DMS 273 treated with DMSO at 0.1 percent for 48 hours (cell line): ENCODE measurements at regions not wholly inside any gene's neighbourhood (a gene's known extent, or its start where the extent isn't known, plus 50 kb on each side); places are given as distances from the start of the nearest gene placed in this dataset.
"Not testable (repeated sequence)": the region's sequence is repeated elsewhere in the genome, so short reads cannot be mapped to it uniquely, and the experiment has no call there.

Experiments used
- DNase-seq: peaks from one replicate; lab custom pipeline; 2025; lab: John Stamatoyannopoulos, UW

DNA sequence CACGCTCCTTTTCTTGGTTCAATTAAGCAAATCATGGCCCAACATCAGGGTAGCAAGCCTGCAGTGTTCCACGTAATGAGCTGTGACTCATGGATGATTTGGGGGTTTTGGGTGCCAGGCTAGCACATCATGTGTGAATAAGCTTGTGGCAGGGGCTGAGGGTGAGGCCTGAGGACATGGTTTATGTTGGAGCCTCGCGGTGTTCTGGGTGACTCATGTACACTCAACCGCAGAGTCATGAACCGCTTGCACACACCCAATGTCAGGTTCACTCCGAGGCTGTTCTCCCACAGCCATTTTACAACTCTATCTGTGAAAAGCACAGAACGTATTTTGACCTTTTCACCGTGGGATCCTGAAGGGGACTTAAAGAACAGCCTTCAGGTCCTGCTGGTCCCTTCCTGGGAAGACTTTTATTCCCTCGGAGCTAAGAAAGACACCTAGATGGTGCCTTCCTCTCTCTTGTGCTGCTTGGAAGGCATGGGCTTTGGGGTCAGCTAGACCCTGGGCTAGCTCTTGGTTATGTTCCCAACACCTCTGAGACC, 139.9 kb upstream of the ZEB2 start:
- DNase-seq = no peak

DNA sequence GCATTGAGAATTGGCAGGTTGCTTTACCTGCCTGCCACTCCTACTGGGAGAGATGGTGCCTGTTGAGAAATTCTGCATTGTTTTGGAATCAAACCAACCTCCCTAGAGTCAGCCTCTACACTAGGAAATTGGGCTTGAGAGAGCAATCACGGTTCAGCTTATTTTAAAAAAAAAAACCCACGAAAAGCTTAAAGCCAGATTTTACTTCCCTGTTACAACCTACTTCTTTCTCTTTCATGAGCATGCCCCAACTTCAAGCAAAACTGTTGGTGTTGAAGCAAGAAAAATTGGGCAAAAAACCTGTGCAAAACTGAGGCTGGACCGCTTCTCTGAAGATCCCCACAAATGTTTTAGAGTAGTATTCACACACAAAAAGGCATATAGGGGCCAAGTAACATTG, 134.6 kb upstream of the ZEB2 start:
- no peak for DNase-seq

DNA sequence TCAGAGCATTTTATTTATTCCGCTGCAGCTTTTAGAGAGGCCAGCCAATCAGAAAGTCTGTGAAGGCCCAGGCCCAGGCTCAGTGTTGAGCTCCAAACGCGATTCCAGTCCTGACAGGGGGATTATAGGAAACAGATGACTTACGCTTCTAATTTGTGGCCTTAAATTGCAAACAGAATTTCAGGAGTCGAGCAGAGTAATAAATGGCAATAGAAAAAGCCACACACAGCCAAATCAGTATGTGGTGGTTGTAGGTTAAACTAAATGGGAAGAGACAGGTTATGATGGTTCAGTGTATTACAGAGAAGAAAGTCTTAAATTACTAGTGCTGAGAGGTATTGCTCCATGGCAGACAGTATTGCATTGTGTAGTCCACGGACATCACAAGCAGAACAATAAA, 131.0 kb upstream of the ZEB2 start:
- no peak for DNase-seq

DNA sequence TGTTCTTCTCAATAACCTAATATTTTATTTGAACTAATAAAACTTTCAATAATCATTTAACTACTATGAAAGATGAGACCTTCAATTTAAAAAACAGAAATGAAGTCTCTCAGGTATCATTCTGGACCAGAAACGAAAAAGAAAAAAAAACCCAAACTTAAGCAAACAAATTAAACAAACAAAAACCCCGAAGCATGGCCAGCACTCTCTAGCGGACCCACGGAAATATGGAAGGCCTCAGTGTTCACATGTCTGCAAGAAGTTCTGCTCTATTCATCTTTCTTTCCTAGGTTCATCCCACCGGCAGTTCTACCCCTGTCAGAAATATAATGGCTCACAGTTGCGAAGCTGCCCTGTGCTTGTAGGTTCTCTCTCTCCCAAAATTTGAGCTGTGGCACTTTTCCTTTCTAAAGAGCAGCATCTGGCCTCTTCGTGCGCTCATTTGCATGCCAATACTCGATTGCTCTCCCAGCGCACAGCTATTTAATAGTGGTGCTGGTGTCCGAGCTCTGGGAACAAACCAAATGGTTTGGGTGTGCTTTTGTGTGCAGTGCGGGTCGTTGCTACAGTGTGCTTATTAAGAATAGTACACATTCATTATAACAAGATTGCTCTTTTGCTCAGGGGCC, 129.0 kb upstream of the ZEB2 start:
- DNase-seq = no peak

DNA sequence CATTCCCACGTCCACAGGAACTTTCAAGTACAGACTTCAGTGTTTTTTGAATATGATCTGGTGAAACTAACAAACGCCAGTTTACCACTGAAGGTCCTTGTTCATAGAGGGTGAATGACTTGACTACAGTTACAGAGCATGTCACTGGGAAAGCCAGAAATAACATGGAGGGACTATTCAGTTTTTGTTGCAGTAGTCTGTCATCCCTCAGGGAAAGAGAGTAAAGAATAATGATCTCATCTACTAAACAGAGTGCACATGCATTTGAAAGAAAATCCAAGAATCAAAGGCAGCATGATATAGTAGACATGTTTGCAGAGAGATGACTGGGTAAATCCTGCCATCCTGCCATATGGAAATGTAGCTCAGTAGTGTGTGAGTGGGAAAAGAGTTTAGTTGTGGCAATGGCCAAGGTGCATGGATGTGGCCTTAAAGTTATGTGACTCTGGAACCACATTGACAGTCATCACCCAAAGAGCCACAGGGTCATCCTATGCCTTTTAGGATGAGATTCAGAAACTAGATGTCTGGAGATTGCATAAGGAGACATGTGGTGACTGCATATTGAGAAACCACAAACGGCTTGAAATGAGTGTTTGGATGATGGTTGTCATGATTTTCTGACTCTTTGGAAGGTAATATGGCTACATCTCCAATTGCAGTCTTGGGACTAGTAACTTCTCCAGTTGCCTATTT, 125.3 kb upstream of the ZEB2 start:
- no peak for DNase-seq

DNA sequence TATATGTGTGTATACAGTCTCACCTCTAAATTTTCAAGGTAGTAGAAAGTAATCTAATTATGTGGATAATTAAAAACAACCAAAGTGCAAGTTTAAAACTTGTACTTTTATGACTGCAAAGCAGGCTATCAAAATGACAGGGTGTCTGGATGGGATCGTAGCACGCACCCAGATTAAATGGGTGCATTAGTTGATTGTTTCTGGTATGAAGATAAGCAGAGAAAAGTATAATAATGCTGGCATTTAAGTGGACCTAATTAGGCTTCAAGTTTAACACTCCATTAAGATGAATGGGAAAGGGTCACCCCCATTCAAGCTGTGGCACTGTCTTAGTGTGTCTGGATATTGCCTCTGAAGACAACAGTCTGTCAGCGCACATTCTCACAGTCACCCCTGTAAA, 124.6 kb upstream of the ZEB2 start:
- DNase-seq = no peak

DNA sequence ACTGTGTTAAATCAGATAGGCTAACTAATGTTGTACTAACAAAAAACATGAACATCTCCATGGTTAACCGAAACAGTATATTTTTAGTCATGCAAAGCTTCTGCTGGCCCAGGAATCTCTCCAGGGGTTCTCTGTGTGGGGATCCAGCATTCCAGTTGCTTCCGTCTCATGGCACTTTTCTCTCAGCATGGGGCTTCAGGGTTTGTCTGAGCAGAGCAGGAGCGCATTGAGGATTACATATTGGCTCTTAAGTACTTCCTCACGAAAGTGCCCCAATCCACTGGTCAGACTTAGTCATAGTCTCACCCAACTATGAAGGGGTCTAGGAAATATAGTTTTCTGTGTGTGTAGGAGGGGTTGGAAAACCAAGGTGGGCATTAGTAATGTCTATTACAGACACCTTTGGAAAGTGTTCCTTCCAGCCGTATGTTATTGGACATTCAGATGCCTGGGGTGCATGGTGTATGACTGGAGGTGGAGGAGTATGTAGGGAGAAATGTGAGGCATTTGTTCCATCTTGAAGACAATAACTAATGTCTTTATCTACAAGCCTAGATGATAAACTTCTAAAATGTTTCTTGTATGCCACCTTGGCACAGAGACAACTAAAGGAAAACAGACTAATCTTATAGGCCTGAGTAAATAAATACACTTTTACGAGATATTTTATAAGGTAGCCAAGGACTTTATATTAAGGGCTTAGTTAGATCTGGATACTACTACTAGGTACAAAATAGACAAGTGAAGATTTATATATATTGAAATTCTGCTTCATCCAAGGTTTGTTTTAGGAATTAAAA, 123.8 kb upstream of the ZEB2 start:
- no peak for DNase-seq

DNA sequence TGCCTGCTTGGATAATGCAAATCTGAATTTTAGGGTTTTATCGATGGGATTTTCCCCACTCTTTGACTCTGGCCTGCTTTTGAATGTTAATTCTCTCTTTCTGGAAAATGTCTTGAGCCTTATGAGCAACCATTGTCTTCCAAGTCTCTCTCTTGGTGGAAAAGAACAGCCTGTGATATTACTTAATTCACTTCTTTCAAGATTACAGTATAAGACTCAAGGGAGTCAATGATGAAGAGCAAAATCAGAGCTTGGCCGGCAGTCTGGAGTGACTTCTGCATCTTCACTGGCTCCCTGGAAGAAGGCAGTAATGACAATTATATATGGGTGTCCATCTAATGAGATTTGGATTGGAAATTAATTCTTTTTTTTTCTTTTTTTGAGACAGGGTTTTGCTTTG, 122.9 kb upstream of the ZEB2 start:
- no peak for DNase-seq

DNA sequence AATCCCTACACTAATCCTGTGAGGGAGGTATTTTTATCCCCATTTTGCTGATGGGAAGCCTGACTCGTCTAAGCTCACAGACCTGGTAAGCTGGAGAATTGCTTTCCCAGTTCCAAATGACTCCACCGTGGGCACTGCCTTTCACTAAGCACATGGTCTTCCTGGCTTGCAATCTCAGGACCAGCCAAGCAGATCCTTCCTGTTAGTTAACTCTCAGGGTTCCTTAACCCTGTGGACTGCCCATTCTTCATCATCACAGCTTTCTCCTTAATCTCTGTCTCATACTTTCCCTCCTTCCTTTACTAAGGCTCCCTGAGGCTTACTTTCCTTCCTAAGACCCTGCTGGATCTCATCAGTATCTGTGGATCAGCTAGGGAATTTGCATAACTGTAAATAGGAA, 122.2 kb upstream of the ZEB2 start:
- DNase-seq = no peak

DNA sequence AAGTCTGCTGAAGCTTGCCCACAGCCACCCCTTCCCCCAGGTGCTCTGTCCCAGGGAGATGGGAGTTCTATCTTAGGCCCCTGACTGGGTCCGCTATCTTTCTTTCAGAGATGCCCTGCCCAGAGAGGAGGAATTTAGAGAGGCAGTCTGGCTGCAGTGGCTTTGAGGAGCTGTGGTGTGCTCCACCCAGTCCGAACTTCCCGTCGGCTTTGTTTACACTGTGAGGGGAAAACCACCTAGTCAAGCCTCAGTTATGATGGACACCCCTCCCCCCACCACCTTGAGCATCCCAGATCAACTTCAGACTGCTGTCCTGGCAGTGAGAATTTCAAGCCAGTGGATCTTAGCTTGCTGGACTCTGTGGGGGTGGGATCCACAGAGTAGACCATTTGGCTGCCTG, 118.3 kb upstream of the ZEB2 start:
- DNase-seq = not testable (repeated sequence)

DNA sequence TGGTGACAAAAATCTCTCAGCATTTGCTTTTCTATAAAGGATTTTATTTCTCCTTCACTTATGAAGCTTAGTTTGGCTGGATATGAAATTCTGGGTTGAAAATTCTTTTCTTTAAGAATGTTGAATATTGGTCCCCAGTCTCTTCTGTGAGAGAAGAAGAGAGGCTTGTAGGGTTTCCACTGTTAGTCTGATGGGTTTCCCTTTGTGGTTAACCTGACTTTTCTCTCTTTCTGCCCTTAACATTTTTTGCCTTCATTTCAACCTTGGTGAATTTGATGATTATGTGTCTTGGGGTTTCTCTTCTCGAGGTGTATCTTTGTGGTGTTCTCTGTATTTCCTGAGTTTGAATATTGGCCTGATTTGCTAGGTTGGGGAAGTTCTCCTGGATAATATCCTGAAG, 116.9 kb upstream of the ZEB2 start:
- DNase-seq = not testable (repeated sequence)

DNA sequence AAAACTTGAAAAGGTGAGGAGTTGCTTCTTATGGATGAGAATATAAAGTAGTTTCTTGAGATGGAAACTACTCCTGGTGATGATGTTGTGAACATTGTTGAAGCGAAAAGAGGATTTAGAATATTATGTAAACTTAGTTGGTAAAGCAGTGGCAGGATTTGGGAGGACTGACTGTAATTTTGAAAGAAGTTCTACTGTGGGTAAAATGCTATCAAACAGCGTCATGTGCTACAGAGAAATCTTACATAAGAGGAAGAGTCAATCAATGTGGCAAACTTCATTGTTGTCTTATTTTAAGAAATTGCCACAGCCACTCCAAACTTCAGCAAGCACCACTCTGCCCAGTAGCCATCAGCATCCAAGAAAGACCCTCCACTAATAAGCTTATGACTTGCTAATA, 112.9 kb upstream of the ZEB2 start:
- DNase-seq = no peak

DNA sequence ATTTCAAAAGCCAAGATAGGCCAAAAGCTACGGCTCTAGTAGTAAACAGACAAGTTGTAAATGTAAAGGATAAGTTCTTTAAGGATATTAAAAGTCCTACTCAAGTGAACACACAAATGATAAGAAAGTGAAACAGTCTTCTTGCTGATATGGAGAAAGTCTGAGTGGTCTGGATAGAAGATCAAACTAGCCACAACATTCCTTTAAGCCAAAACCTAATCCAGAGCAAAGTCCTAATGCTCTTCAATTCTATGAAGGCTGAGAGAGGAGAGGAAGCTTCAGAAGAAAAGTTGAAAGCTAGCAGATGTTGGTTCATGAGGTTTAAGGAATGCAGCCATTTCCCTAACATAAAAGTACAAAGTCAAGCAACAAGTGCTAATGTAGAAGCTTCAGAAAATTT, 111.7 kb upstream of the ZEB2 start:
- DNase-seq = no peak

DNA sequence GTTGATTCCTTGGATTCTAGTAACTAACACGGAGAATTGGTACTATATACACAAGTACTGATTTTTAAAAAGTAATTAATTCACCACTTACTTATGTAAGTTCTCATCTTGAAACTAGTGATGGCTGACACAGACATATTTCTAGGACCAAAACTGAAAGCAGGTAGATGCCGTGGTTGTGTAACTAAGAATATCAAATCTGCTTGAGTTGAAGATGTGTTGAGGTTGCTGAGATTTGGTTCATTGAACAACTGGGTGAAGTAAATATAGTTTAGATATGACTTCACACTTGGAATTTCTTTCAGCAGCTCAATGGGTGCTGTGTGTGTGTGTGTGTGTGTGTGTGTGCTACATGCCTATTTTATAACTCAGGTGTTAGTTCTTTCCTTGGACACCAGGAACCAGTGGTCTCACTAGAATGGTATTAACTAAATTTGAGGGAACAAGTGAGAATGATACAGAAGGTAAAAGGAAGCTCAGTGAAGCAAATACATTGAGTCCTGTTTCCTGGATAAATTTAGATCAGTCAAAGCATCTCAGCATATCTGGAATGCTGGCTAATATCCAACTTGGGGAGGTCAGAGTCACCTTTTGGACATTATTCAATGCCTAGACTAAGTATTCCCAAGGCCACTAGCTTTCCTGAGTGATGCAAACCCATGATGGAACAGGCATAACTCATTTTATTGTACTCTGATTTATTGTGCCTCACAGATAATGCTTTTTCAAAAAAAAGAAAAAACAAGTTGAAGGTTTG, 110.7 kb upstream of the ZEB2 start:
- no peak for DNase-seq

DNA sequence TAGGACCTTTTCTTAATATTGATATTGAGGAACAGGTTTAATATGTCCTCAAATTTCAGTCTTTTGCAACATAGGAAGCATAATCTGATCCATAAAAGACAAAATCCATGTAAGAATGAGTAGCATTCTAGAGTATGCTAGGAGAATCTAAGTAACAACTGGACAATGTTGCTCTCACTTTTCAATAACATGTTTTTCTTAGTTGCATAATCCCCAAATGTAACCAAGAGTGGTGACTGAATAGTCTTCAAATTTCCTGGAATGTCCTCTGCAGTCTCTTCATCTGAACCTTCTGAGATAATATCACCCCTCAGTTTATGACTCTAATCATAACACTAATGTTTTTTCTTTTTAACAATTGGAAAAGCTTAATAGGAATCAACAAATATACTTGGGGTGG, 110.0 kb upstream of the ZEB2 start:
- DNase-seq = no peak

DNA sequence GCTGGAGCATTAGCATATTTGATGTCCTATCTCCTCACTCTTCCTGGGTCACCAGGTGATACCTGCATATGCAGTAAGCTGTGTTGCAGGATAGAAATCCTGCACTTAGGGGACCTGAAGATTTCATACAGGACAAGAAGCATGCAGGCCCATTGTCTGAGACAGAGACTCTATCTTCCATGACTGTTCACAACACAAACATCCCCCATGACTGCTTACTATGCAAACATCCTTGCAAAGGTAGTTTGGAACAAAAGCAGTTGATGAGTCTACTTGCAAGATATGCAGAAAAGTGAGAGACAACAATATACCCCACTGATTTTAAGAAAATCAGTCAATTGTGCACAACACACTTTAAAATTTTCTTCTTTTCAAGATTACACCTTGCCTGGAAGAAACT, 108.6 kb upstream of the ZEB2 start:
- DNase-seq = no peak

DNA sequence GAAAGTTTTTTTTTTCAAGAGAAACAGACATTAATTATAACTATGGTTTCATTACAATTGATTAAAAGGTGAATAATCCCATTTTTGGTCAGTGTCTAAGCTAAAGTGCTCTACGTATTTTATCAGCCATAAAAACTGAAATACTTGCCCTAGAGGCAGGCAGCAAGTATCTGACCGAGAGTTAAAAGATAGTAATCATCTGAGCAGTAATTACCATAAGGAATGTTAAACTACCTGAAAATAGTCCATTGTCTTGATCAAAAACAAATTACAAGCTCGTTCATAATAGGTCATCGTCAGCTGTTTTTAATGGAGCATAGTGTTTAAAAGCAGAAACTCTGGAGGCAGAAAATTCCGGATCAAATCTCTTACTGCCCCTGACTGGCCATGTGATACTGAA, 105.7 kb upstream of the ZEB2 start:
- no peak for DNase-seq

DNA sequence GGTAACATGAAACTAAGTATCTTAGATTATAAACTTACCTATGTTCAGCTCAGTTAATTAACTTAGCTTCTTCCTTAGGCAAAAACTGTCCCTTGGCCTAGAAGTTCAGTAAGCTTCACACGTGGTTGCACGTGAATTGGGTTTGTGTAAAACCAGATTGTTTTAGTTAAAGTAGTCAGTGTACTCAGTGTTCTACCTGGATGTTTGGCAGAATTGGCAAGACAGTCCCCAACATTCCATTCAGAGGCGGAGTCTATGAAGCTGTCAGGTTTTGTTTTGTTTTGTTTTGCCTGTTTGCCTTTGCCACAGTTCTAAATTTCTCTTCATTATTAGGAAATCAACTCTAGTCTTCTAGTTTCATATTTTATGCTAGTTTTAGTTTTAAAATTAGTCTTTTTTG, 105.3 kb upstream of the ZEB2 start:
- DNase-seq = no peak

DNA sequence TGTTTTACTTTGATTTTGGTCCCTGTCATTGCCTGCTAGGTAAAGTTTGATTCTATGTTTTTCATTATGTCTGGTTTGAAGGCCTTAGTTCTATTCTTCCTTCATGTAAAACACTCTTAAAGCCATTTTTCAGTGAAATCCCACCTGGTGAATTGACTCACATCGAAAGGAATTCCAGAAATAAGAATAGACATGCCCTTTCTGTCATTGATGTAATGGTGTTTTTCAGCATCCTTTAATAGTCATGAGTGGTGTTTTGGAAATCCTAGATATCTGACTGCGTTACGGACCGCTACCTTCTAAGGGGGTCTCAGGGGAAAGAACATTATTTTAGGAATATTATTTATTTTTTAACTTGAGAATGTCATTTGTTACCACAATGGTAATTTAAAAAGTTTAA, 104.5 kb upstream of the ZEB2 start:
- DNase-seq = no peak

DNA sequence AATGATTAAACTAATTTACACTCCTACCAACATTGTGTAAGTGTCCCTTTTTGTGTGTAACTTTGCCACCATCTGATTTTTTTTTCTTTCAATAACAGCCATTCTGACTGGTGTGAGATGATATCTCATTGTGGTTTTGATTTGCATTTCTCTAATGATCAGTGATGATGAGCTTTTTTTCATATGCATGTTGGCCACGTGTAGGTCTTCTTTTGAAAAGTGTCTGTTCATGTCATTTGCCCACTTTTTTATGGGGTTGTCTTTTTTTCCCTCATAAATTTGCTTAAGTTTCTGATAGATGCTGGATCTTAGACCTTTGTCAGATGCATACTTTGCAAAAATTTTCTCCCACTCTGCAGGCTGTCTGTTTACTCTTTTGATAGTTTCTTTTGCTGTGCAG, 102.5 kb upstream of the ZEB2 start:
- DNase-seq = not testable (repeated sequence)

DNA sequence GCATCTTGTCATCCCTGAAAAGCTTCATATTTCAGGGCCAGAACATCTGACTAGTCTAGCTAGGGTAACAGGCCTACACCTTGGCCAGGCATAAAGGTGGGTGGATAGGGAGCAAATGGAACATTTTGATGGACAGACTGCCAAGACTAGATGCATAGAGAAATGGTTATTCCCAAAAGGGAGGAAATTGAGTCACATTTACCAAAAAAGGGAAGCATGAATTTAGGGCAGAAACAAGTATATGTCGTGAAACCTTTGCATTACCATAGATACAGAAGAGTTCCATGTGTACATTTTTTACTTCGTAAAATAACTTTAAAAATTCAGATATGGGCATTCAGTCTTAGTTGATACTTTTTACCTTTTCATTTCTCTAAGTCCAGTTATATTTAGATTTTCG, 101.3 kb upstream of the ZEB2 start:
- DNase-seq = no peak

DNA sequence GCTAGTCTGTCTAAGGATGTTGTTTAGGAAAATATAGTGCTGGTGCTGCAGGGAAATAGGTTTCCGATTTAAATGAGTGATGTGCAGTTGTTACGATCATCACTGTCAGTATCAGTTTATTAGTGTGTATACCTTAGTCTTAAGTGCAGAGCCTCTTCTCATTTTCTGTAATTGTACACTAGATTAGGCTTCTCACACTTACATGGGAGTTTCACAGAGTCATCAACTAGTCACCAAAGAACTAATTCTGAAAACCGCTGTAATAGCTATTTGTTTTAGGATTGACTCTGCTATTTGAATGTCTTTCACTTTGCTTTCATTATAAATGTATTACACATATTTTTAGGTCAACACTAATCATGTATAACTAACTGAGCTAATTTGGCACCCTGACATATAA, 99.8 kb upstream of the ZEB2 start:
- no peak for DNase-seq
